Epithelial cell of esophagus (primary cell): ENCODE measurements at regions not wholly inside any gene's neighbourhood (a gene's known extent, or its start where the extent isn't known, plus 50 kb on each side); places are given as distances from the start of the nearest gene placed in this dataset.

Source experiments
- DNase-seq: peaks from one replicate; pipeline ENCODE4 v3.0.0; 2010; ENCODE audit warnings: low read depth
- H3K4me3 ChIP-seq: 2 replicates; pipeline ENCODE4 v1.5.1; 2011; ENCODE audit warnings: mild to moderate bottlenecking, low read length, control low read depth
- CTCF ChIP-seq: IDR thresholded peaks from 2 replicates; pipeline ENCODE4 v1.5.1; 2011; ENCODE audit warnings: low read depth, mild to moderate bottlenecking, low read length, control low read depth, inconsistent platforms; ENCODE audit not compliant: insufficient read depth; ENCODE audit errors: missing control alignments

DNA sequence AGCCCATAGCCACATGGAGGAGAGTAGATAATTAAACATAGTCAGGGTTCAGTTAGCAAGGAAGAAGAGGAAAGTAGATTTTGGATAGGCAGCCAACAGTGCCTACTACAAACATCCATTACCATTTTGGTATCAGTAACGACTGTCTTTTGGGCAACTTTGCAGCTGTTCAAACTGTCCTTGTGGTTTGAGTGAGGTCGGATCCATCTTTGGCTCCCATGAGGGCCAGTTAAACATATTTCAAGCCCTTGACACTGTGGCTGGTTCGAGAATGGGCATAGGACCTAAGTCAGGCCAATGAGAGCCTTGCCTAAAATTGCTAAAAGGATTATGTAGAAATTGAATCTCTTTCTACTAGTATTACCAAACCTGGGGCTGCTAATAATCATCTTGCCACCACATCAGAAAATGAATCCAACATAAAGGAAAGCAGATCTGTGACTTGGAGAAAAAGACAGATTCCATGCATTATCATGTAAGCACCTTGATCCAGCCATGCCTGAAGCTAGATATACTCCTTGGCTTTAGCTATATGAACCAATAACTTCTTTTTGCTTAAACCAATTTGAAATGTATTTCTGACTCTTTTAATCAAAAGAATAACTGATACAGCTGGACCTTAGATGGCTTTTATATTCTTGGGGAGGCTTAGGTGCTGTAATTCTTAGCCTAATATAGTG, 75.0 kb upstream of the STAM2 start:
- no peak for TF ChIP-seq CTCF
- H3K4me3 ChIP-seq = no peak overlapping the region
- DNase-seq = no peak

DNA sequence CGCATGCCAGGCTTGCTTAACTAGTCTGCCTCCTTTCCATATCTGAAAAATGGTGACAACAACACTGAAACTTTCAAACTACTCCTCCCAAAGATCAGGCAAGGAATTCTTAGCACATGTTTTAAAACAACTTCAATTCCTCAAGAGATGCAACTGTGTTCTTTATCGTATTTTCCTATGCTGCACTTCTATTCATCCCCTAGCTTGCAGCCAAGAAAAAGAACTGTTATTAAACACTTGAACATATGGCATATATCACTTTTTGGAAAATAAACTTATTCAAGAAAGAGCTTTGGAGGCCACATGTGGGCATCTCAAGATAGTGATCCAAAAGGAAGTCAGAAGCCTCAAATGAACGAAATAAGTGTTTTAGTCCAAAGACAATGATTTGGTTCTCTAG, 75.6 kb upstream of the STAM2 start:
- no peak for DNase-seq
- no peak for TF ChIP-seq CTCF
- H3K4me3 ChIP-seq = no peak overlapping the region

DNA sequence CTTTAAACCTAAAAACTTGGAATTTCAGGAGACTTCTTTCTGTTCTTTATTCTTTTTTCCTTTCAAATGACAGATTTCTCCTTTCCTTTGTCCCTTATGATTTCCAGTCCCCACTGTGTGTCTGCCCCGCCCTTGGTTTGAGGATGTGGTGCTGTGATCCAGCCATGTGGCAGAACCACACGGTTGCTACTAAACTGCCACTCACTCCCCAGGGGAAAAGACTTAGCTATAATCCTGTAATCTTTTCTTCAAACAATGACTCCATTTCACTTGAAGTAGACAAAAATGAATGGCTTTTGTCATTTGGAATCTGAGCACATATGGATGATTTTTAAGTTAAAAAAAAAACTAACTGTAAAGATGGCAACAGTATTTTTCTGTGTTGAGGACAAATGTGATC, 76.2 kb upstream of the STAM2 start:
- H3K4me3 ChIP-seq = no peak overlapping the region
- DNase-seq = no peak
- no peak for TF ChIP-seq CTCF

- no peak for TF ChIP-seq CTCF
- H3K4me3 ChIP-seq = no peak overlapping the region
- no peak for DNase-seq
These were observed 78.9 kb upstream of the STAM2 start for GRCh38 chr2:152254486-152254885.

- TF ChIP-seq CTCF = no peak
- DNase-seq = no peak
- no peak overlapping the region for H3K4me3 ChIP-seq
These were observed 79.4 kb upstream of the STAM2 start for GRCh38 chr2:152254976-152255375.

GRCh38 chr2:152255918-152256317, 79.1 kb upstream of the FMNL2 start:
- DNase-seq = no peak
- no peak for TF ChIP-seq CTCF

DNA sequence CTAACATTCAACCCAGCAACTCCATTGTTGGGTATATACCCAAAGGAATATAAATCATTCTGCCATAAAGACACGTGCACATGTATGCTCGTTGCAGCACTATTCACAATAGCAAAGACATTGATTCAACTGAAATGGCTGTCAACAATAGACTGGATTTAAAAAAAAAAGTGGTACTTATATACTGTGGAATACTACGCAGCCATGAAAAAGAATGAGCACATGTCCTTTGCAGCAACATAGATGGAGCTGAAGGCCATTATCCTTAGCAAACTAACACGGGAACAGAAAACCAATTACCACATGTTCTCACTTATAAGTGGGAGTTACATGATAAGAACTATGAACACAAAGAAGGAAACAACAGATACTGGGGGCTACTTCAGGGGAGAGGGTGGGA, 74.0 kb upstream of the FMNL2 start:
- no peak overlapping the region for H3K4me3 ChIP-seq
- no peak for TF ChIP-seq CTCF
- no peak for DNase-seq

More at GRCh38 chr2:152255918-152256317, 79.1 kb upstream of the FMNL2 start:
- no peak overlapping the region for H3K4me3 ChIP-seq
